Effector memory CD8-positive, alpha-beta T cell (primary cell): ENCODE measurements at regions not wholly inside any gene's neighbourhood (a gene's known extent, or its start where the extent isn't known, plus 50 kb on each side); places are given as distances from the start of the nearest gene placed in this dataset.

Experiments
- ATAC-seq: fragments of 150-1000 bp; cut with Tn5 transposase; replicated peaks from 2 replicates; pipeline ENCODE4 v1.10.0; 2021; ENCODE audit warnings: mild to moderate bottlenecking, moderate library complexity
- DNase-seq, 3 experiments: peaks; one replicate each; pipeline ENCODE4 v3.0.0; 2021
- H3K27ac Mint-ChIP-seq, 2 donors: one replicate each; pipeline ENCODE4 v1.8.0; 2022; ENCODE audit warnings: mild to moderate bottlenecking in 2 of 2, mixed read lengths in 2 of 2, moderate library complexity in 2 of 2
- H3K27me3 Mint-ChIP-seq, 2 donors: one replicate each; pipeline ENCODE4 v1.8.0; 2022; ENCODE audit warnings: mixed read lengths in 2 of 2
- H3K36me3 Mint-ChIP-seq: one replicate; pipeline ENCODE4 v1.8.0; 2022; ENCODE audit warnings: mild to moderate bottlenecking, moderate library complexity, mixed read lengths; ENCODE audit not compliant: insufficient read depth
- H3K4me1 Mint-ChIP-seq, 2 donors: one replicate each; pipeline ENCODE4 v1.8.0; 2022; ENCODE audit warnings: low read depth in 2 of 2, mixed read lengths in 2 of 2
- H3K4me3 Mint-ChIP-seq, 2 donors: one replicate each; pipeline ENCODE4 v1.8.0; 2022; ENCODE audit warnings: mild to moderate bottlenecking in 2 of 2, mixed read lengths in 2 of 2, moderate library complexity in 2 of 2
- H3K9me3 Mint-ChIP-seq, 2 donors: one replicate each; pipeline ENCODE4 v1.8.0; 2022; ENCODE audit warnings: mixed read lengths in 2 of 2

- no peak for ATAC-seq
- H3K9me3 Mint-ChIP-seq = no peaks in the 10 kb centered on the region
- no peaks in the 10 kb centered on the region for H3K36me3 Mint-ChIP-seq
- H3K4me3 Mint-ChIP-seq = no peak overlapping the region
- no peak for DNase-seq
- no peak overlapping the region for H3K27ac Mint-ChIP-seq
- no peaks in the 10 kb centered on the region for H3K4me1 Mint-ChIP-seq
- H3K27me3 Mint-ChIP-seq = no peaks in the 10 kb centered on the region
Observed at GRCh38 chr6:23873161-23873560, 252.9 kb upstream of the NRSN1 start.

DNA sequence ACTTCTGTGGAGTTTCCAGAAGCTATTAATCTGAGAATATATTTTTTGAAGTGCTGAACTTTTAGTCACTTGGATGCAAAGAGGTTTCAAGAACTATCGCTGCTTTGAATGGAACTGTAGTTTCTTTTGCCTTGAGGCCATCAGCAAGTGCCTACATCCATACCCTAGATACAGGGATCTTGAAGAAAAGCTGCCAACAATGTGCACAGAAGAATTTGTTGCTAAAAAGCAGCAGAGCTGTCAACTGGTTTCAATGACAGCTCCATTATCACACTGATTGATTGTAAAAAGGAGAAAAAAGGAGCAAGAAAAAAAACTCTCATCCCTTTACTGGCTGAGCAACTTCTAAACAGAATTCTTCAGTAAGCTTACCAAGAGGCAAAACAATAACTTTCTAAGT, 251.0 kb upstream of the NRSN1 start:
- H3K4me1 Mint-ChIP-seq = no peaks in the 10 kb centered on the region
- no peak overlapping the region for H3K27ac Mint-ChIP-seq
- ATAC-seq = no peak
- no peaks in the 10 kb centered on the region for H3K9me3 Mint-ChIP-seq
- no peak for DNase-seq
- H3K36me3 Mint-ChIP-seq = no peaks in the 10 kb centered on the region
- no peaks in the 10 kb centered on the region for H3K27me3 Mint-ChIP-seq
- no peak overlapping the region for H3K4me3 Mint-ChIP-seq

GRCh38 chr6:23879816-23880215, 246.2 kb upstream of the NRSN1 start:
- Mint-ChIP-seq H3K9me3 (peaks cover 3 to 6% of the 10 kb centered on the region in 2 donors), H3K4me1 (no peaks in the 10 kb centered on the region), H3K36me3 (no peaks in the 10 kb centered on the region), H3K4me3 (no peak overlapping the region), H3K27ac (no peak overlapping the region), H3K27me3 (no peaks in the 10 kb centered on the region)
- no peak for ATAC-seq
- DNase-seq = no peak

- ATAC-seq (no peak), DNase-seq (no peak)
- Mint-ChIP-seq H3K9me3 (peaks cover 14% of the 10 kb centered on the region in 2 donors), H3K27ac (no peak overlapping the region), H3K4me3 (no peak overlapping the region), H3K27me3 (no peaks in the 10 kb centered on the region), H3K4me1 (no peaks in the 10 kb centered on the region), H3K36me3 (no peaks in the 10 kb centered on the region)
Observed at GRCh38 chr6:23890543-23891227, 235.3 kb upstream of the NRSN1 start.

- no peak overlapping the region for H3K27ac Mint-ChIP-seq
- DNase-seq (no peak), ATAC-seq (no peak)
- no peaks in the 10 kb centered on the region for H3K27me3 Mint-ChIP-seq
- H3K4me3 Mint-ChIP-seq = no peak overlapping the region
- H3K4me1 Mint-ChIP-seq = no peaks in the 10 kb centered on the region
- H3K36me3 Mint-ChIP-seq = no peaks in the 10 kb centered on the region
- H3K9me3 Mint-ChIP-seq = peaks cover under 1 to 11% of the 10 kb centered on the region in 2 donors
Observed at GRCh38 chr6:23905133-23905815, 220.7 kb upstream of the NRSN1 start.

- ATAC-seq (no peak), DNase-seq (no peak)
- peaks cover 8% of the 10 kb centered on the region in 2 donors for H3K9me3 Mint-ChIP-seq
- H3K36me3 Mint-ChIP-seq = no peaks in the 10 kb centered on the region
- H3K4me1 Mint-ChIP-seq = no peaks in the 10 kb centered on the region
- no peaks in the 10 kb centered on the region for H3K27me3 Mint-ChIP-seq
- no peak overlapping the region for H3K4me3 Mint-ChIP-seq
- no peak overlapping the region for H3K27ac Mint-ChIP-seq
Observed at GRCh38 chr6:23910420-23910819, 215.6 kb upstream of the NRSN1 start.

GRCh38 chr6:23927935-23928334, 198.1 kb upstream of the NRSN1 start:
- ATAC-seq = no peak

GRCh38 chr6:23929201-23929600, 196.8 kb upstream of the NRSN1 start:
- Mint-ChIP-seq H3K4me3 (no peak overlapping the region), H3K9me3 (peaks cover 0 to 4% of the 10 kb centered on the region in 2 donors), H3K27ac (no peak overlapping the region), H3K36me3 (no peaks in the 10 kb centered on the region), H3K27me3 (no peaks in the 10 kb centered on the region), H3K4me1 (no peaks in the 10 kb centered on the region)
- ATAC-seq = no peak
- DNase-seq = no peak

More at GRCh38 chr6:23927935-23928334, 198.1 kb upstream of the NRSN1 start:
- no peaks in the 10 kb centered on the region for H3K36me3 Mint-ChIP-seq
- no peaks in the 10 kb centered on the region for H3K4me1 Mint-ChIP-seq
- H3K27ac Mint-ChIP-seq = no peak overlapping the region
- H3K27me3 Mint-ChIP-seq = no peaks in the 10 kb centered on the region
- peaks cover 0 to 3% of the 10 kb centered on the region in 2 donors for H3K9me3 Mint-ChIP-seq
- H3K4me3 Mint-ChIP-seq = no peak overlapping the region
- no peak for DNase-seq

GRCh38 chr6:23940466-23940865, 185.5 kb upstream of the NRSN1 start:
- ATAC-seq = no peak
- H3K4me1 Mint-ChIP-seq = no peaks in the 10 kb centered on the region
- no peak for DNase-seq
- H3K4me3 Mint-ChIP-seq = no peak overlapping the region
- H3K9me3 Mint-ChIP-seq = peaks cover 0 to 11% of the 10 kb centered on the region in 2 donors
- no peaks in the 10 kb centered on the region for H3K27me3 Mint-ChIP-seq
- no peaks in the 10 kb centered on the region for H3K36me3 Mint-ChIP-seq
- no peak overlapping the region for H3K27ac Mint-ChIP-seq

DNA sequence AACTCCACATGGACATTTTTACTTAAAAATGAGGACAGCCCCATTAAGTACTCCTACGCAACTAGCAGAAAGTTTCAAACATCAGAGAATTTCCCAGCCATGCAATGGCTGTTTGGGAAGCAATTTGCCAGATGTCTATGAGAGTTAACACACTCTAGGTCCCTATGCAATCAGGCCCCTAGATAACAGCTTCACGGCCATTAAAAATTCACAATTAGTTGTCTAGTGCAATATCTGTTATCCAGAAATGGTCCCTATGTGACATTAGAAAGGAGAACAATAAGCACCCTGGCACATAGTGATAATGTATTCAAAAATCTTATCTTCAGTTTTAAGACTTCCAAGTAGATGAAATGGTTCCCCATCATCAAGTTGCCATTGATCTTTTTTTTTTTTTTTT, 174.3 kb upstream of the NRSN1 start:
- Mint-ChIP-seq H3K4me3 (no peak overlapping the region), H3K9me3 (peaks cover 0 to 2% of the 10 kb centered on the region in 2 donors), H3K4me1 (no peaks in the 10 kb centered on the region), H3K36me3 (no peaks in the 10 kb centered on the region), H3K27ac (no peak overlapping the region), H3K27me3 (no peaks in the 10 kb centered on the region)
- DNase-seq (no peak), ATAC-seq (no peak)

DNA sequence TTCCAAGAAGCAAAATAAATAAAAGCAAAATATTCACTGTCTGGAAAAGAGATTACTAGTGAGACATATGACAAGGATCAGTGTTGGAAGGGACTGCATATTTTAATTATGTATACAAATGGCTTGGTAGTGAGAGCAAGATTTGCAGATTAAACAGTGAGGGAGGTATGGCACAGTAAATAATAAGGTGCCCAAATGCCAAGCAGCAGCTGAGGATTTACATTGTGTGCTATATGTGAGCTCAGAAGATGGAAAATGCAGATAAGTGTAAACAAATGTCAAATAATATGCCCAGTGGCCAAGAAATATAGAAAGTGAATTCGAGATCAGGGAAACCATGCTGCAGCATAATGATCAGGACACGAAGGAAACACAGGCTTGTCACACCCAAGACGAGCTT, 173.8 kb upstream of the NRSN1 start:
- Mint-ChIP-seq H3K9me3 (peaks cover 0 to 2% of the 10 kb centered on the region in 2 donors), H3K27me3 (no peaks in the 10 kb centered on the region), H3K4me1 (no peaks in the 10 kb centered on the region), H3K27ac (no peak overlapping the region), H3K4me3 (no peak overlapping the region), H3K36me3 (no peaks in the 10 kb centered on the region)
- no peak for DNase-seq
- no peak for ATAC-seq

- H3K9me3 Mint-ChIP-seq = peaks cover 0 to 2% of the 10 kb centered on the region in 2 donors
- DNase-seq = no peak
- H3K36me3 Mint-ChIP-seq = no peaks in the 10 kb centered on the region
- H3K4me1 Mint-ChIP-seq = no peaks in the 10 kb centered on the region
- H3K27ac Mint-ChIP-seq = no peak overlapping the region
- no peaks in the 10 kb centered on the region for H3K27me3 Mint-ChIP-seq
- ATAC-seq = no peak
- no peak overlapping the region for H3K4me3 Mint-ChIP-seq
Observed at GRCh38 chr6:23953976-23954375, 172.0 kb upstream of the NRSN1 start.

DNA sequence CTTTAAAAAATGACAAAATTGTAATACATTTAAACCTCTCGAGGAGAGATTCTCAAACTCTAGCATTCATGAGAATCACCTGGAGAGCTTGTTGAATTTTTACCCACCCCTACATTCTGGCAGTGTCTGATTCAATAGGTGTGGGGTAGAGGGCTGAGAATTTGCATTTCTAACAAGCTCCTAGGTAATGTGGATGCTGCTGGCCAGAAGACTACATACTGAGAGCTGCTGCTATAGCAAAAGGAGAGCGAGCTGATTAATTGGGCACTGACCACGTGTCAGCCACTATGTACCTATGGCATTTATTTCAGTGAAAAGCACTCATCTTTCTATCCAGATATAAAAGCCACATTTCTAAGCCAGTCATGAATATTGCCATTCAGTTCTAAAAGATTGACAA, 169.0 kb upstream of the NRSN1 start:
- no peaks in the 10 kb centered on the region for H3K4me1 Mint-ChIP-seq
- H3K27me3 Mint-ChIP-seq = no peaks in the 10 kb centered on the region
- no peaks in the 10 kb centered on the region for H3K9me3 Mint-ChIP-seq
- no peaks in the 10 kb centered on the region for H3K36me3 Mint-ChIP-seq
- no peak for DNase-seq
- no peak overlapping the region for H3K27ac Mint-ChIP-seq
- no peak overlapping the region for H3K4me3 Mint-ChIP-seq
- ATAC-seq = no peak

DNA sequence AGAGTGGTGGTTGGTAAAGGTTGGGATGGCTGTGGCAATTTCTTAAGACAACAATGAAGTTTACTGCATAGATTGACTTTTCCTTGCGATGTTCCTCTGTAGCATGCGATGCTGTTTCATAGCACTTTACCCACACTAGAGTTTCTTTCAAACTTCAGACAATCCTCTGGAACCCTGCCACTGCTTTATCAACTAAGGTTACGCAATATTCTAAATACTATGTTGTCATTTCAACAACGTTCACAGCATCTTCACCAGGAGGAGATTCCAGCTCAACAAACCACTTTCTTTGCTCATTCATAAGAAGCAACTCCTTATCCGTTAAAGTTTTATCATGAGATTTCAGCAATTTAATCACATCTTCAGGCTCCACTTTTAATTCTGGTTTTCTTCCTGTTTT, 161.2 kb upstream of the NRSN1 start:
- Mint-ChIP-seq H3K27me3 (no peaks in the 10 kb centered on the region), H3K4me1 (no peaks in the 10 kb centered on the region), H3K27ac (no peak overlapping the region), H3K9me3 (peaks cover 0 to 4% of the 10 kb centered on the region in 2 donors), H3K36me3 (no peaks in the 10 kb centered on the region), H3K4me3 (no peak overlapping the region)
- ATAC-seq (no peak), DNase-seq (no peak)
